ENCODE measurements at regions not wholly inside any gene's neighbourhood (a gene's known extent, or its start where the extent isn't known, plus 50 kb on each side); places are given as distances from the start of the nearest gene placed in this dataset.
"Not testable (repeated sequence)": the region's sequence is repeated elsewhere in the genome, so short reads cannot be mapped to it uniquely, and the experiment has no call there.

- DNase-seq; ATAC-seq (ENCODE audit: low read depth in 2 of 2): not testable (repeated sequence)
Observed at GRCh38 chr17:15802917-15803316, 70.8 kb downstream of the TBC1D26 start.

GRCh38 chr17:15806825-15807224, 74.7 kb downstream of the TBC1D26 start:
- not testable (repeated sequence) for H3K4me1 Mint-ChIP-seq; H3K9me3 Mint-ChIP-seq; H3K27ac Mint-ChIP-seq; DNase-seq; H3K4me3 Mint-ChIP-seq; H3K36me3 Mint-ChIP-seq; ATAC-seq (ENCODE audit: low read depth in 2 of 2); H3K27me3 Mint-ChIP-seq

More at GRCh38 chr17:15802917-15803316, 70.8 kb downstream of the TBC1D26 start:
- H3K27me3 Mint-ChIP-seq, H3K36me3 Mint-ChIP-seq, H3K27ac Mint-ChIP-seq, H3K9me3 Mint-ChIP-seq, H3K4me3 Mint-ChIP-seq, H3K4me1 Mint-ChIP-seq: not testable (repeated sequence)

DNA sequence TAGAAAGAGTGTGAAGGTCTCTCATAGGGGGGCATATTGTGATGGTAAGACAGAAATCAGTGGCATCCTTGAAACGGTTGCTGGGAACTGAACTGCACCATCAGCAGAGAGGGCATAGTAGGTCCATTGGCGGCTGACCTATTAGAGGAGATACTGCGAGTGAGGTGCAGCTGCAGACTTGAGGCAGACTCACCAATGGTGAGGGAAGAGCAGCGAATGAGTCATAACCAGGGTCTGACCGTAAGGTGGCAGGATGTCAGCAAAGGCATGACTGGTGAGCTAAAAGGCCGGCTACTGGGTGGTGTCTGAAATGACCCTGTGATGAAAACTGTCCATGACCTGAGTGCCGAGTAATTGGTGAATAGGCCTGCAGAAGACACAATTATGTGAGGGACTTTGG, 81.3 kb downstream of the TBC1D26 start:
- H3K27ac Mint-ChIP-seq; H3K36me3 Mint-ChIP-seq; H3K4me1 Mint-ChIP-seq; H3K9me3 Mint-ChIP-seq; H3K4me3 Mint-ChIP-seq; ATAC-seq (ENCODE audit: low read depth in 2 of 2); DNase-seq; H3K27me3 Mint-ChIP-seq: not testable (repeated sequence)

DNA sequence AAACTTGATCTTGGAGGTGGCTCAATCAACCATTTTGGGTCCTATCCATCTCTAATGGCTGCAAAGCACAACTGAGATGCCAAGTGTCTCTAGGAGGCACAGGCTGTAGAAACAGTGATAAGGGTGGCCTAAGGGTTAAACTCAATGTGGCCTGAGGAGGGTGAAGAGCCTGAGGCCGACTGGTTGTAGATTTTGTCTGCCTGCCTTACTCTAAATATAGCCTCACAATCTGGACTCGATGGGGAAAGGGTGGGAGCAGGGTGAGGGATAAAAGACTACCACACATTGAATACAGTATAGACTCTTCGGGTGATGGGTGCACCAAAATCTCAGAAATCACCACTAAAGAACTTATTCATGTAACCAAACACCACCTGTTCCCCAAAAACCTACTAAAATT, 81.9 kb downstream of the TBC1D26 start:
- not testable (repeated sequence) for H3K27ac Mint-ChIP-seq; DNase-seq; ATAC-seq (ENCODE audit: low read depth in 2 of 2); H3K4me3 Mint-ChIP-seq; H3K36me3 Mint-ChIP-seq; H3K27me3 Mint-ChIP-seq; H3K9me3 Mint-ChIP-seq; H3K4me1 Mint-ChIP-seq

DNA sequence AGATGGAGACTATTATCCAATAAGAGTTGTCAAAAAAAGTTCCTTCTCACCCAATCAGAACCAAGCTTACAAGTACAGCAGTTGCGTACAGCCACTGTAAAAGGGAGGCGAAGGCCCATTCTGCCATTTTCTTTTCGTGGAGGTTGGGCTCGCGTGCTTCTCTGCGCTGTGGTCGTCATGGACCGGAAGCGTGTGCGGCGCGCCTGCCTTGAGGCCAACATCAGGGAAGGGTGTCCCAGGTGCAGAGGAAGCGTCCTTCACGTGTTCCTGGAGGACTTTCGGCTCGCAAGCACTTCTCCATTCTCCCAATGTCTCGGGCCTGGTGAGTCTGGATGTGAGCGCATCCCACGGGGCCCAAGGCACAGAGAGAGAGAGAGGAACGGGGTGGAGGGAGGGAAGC, 85.8 kb downstream of the TBC1D26 start:
- H3K9me3 Mint-ChIP-seq; H3K27me3 Mint-ChIP-seq; H3K4me1 Mint-ChIP-seq; H3K27ac Mint-ChIP-seq; H3K4me3 Mint-ChIP-seq; DNase-seq; H3K36me3 Mint-ChIP-seq; ATAC-seq (ENCODE audit: low read depth in 2 of 2): not testable (repeated sequence)

DNA sequence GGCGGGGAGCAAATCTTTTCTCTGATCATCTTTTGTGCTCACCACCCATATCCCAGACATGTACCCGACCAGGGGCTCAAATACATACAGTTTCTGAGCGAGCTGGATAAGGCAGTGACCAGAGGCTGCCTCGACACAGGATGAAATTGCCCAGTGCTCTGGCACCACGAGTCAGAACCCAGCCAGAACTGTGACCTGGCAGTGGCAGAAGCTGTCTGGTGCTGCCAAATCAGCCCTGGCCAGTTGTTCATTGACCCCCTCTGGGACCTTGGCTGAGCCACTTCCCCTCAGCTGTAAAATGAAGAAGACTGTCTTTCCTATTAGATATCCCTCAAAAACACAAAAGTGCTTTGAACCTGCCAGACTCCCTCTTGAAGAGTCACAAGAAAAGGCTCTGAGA, 90.2 kb downstream of the TBC1D26 start:
- H3K27me3 Mint-ChIP-seq; H3K4me3 Mint-ChIP-seq; H3K36me3 Mint-ChIP-seq; H3K27ac Mint-ChIP-seq; H3K9me3 Mint-ChIP-seq; H3K4me1 Mint-ChIP-seq; ATAC-seq (ENCODE audit: low read depth in 2 of 2); DNase-seq: not testable (repeated sequence)

DNA sequence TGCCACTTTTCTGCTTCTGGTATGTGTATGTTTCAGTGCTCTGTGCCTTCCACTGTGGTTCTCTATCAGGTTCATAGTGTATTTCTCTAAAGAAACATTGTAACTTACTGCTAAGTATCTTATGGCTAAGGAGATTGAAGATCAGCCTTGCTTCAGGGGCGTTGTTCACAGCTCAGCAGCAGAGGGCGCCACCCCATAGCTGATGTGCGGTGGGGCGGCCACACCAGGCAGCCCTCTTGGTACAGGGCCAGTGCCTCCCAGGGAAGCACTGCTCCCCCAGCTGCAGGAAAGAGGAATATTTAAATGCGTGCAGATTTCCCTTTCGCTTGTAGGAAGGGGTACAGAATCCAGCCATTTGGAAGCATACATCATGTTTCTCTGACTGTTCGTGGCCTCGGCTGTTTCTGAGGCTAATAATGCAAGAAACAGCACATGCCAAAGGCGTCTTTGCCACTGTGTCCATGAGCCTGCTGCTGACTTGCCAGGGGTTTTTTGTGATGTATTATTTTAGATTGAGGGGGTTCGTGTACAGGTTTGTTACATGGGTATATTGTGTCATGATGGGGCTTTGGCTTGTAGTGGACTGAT, 96.7 kb downstream of the TBC1D26 start:
- not testable (repeated sequence) for H3K4me1 Mint-ChIP-seq, H3K36me3 Mint-ChIP-seq, H3K4me3 Mint-ChIP-seq, H3K9me3 Mint-ChIP-seq, H3K27ac Mint-ChIP-seq
- peaks cover 0 to 14% (median 8%) of the 10 kb centered on the region in 3 donors for H3K27me3 Mint-ChIP-seq
- ATAC-seq (ENCODE audit: low read depth in 2 of 2) (peak; percentile 65 to 80), DNase-seq (peak; percentile 36)

DNA sequence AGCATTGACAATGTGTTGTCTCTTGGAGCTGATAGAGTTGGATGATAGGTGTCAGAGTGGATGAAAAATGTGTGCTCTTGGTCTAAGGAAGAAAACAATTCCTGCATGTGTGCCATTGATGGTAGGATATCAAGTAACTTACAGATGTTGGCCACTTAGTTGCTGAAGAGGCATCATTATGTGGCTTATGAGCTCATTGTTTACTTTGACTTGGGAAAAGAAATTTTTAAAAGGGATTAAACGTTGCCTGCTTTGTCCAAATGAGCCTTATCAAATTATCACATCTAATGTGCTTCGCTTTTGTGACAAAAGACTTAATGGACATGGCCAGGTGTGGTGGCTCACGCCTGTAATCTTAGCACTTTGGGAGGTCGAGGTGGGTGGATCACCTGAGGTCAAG, 98.1 kb downstream of the TBC1D26 start:
- Mint-ChIP-seq H3K27ac (peak overlapping the region in 1 of 6 donors; percentile 24), H3K27me3 (peaks cover 0 to 14% (median 8%) of the 10 kb centered on the region in 3 donors)
- DNase-seq; H3K4me1 Mint-ChIP-seq; H3K4me3 Mint-ChIP-seq; ATAC-seq (ENCODE audit: low read depth in 2 of 2); H3K36me3 Mint-ChIP-seq; H3K9me3 Mint-ChIP-seq: not testable (repeated sequence)

DNA sequence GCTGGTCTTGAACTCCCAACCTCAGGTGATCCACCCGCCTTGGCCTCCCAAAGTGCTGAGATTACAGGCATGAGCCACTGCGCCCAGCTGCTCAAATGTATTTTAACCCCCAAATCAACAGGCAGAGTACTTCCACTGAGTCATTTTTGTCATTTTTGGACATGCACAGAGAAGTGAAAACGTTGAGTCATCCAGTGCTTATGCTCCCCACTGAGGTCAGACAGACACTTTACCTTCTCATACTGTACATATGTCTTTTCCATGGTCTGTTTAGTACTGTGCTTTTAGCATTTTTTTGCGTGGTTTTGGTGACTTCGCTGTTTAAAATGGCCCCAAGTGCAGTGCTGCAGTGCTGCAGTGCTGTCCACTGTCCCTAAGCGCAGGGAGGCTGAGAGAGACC, 99.1 kb downstream of the TBC1D26 start:
- Mint-ChIP-seq H3K27me3 (peaks cover 0 to 14% (median 8%) of the 10 kb centered on the region in 3 donors), H3K27ac (peak overlapping the region in 1 of 6 donors; percentile 46)
- not testable (repeated sequence) for H3K9me3 Mint-ChIP-seq; DNase-seq; ATAC-seq (ENCODE audit: low read depth in 2 of 2); H3K4me3 Mint-ChIP-seq; H3K36me3 Mint-ChIP-seq; H3K4me1 Mint-ChIP-seq

- H3K9me3 Mint-ChIP-seq; H3K27ac Mint-ChIP-seq; H3K27me3 Mint-ChIP-seq; DNase-seq; H3K36me3 Mint-ChIP-seq; ATAC-seq (ENCODE audit: low read depth in 2 of 2); H3K4me1 Mint-ChIP-seq; H3K4me3 Mint-ChIP-seq: not testable (repeated sequence)
Observed at GRCh38 chr17:15832921-15833480, 100.9 kb downstream of the TBC1D26 start.

DNA sequence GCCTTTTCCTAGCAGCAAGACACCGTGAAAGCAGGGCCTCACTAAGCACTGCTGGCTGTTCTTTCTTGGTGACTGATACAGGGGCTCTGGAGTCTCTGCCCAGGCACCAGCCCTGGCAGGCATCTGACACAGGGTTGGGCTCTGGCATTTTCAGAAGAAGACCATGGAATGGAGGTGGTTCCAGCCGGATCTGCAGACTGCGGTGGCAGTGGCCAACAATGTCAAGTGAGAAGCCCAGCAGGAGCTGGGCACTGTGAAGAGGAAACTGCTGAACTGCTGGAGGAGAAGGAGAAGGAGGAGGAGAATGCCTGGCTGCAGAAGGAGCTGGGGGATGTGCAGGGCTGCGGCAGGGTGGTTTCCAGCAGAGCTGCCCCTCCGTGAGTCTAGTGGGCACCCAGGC, 101.8 kb downstream of the TBC1D26 start:
- H3K4me1 Mint-ChIP-seq; H3K27ac Mint-ChIP-seq; ATAC-seq (ENCODE audit: low read depth in 2 of 2); H3K9me3 Mint-ChIP-seq; H3K4me3 Mint-ChIP-seq; H3K27me3 Mint-ChIP-seq; DNase-seq; H3K36me3 Mint-ChIP-seq: not testable (repeated sequence)

GRCh38 chr17:15835481-15835880, 103.4 kb downstream of the TBC1D26 start:
- H3K36me3 Mint-ChIP-seq; H3K4me3 Mint-ChIP-seq; H3K27me3 Mint-ChIP-seq; DNase-seq; H3K4me1 Mint-ChIP-seq; ATAC-seq (ENCODE audit: low read depth in 2 of 2); H3K27ac Mint-ChIP-seq; H3K9me3 Mint-ChIP-seq: not testable (repeated sequence)

- not testable (repeated sequence) for H3K27ac Mint-ChIP-seq; H3K4me3 Mint-ChIP-seq; H3K36me3 Mint-ChIP-seq; ATAC-seq (ENCODE audit: low read depth in 2 of 2); H3K4me1 Mint-ChIP-seq; H3K27me3 Mint-ChIP-seq; H3K9me3 Mint-ChIP-seq; DNase-seq
Observed at GRCh38 chr17:15836249-15836982, 104.3 kb downstream of the TBC1D26 start.

DNA sequence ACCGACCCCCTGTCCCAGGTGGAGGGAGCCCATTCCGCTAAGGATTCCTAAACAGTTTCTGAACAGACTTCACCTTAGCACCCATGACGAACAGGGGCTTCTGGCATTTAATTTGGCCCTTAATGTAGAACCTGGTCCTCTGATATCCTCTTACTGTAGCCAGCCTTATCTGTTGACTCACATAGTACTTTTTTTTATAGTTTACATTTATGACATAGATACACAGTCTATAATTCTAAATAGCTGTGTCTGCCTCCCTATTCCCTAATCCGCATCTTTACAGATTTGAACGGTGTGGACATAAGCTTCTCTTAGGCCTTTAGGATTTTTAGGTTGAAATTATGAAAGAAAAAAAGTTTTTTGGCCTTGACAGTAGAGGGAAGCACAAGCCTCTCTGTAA, 104.9 kb downstream of the TBC1D26 start:
- H3K27me3 Mint-ChIP-seq; H3K4me3 Mint-ChIP-seq; H3K4me1 Mint-ChIP-seq; H3K36me3 Mint-ChIP-seq; H3K9me3 Mint-ChIP-seq; DNase-seq; H3K27ac Mint-ChIP-seq; ATAC-seq (ENCODE audit: low read depth in 2 of 2): not testable (repeated sequence)
